Stimulated activated CD4-positive, alpha-beta T cell treated with anti-CD3 and anti-CD28 coated beads, TNF-alpha, amount 100 ng/mL, for 48 hours (primary cell): ENCODE measurements at regions not wholly inside any gene's neighbourhood (a gene's known extent, or its start where the extent isn't known, plus 50 kb on each side); places are given as distances from the start of the nearest gene placed in this dataset.

Experiments used
- DNase-seq, 3 donors: peaks; one replicate each; pipeline ENCODE4 v3.0.0-alpha.2; 2020; ENCODE audit warnings: low read depth in 3 of 3

DNA sequence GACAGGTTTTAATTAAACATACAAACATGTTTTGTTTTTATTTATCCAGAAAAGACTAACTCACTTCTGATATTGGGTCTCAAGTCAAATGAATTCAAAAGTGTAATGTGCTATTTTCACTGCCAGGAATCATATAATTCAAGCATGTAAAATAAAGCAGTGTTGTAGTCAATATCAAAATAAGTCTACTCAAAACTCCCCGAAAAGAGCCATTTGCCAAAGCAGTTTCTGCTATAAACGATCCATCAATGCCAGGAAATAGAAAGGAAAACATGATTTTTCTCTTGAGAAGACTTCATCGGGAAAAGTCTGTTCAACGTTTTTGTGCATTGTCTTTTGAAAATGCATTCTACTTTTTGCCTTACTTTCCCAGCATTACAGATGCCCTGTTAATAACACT, 633.3 kb downstream of the FAT4 start:
- no peak for DNase-seq

GRCh38 chr4:125951261-125951887, 636.6 kb downstream of the FAT4 start:
- no peak for DNase-seq

DNA sequence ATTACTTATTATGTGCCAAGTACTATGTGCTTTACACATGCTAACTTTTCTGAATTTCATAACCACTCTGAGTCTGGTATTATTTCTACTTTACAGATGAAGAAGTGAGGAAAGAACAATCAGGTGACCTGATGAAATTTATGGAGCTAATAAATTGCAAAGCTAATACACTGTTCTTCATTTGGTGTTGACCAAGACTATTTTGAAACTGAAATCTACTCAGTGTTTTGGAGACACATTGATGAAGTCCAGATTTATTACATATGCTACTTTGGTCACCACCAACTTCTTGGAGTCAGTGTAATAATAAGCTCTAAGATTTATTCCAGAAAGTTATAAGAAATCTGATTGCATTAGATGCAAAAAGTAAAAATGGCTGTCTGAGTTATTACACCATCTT, 637.9 kb downstream of the FAT4 start:
- DNase-seq = no peak

GRCh38 chr4:125956276-125956675, 641.5 kb downstream of the FAT4 start:
- no peak for DNase-seq

- no peak for DNase-seq
Observed at GRCh38 chr4:125958519-125958918, 643.8 kb downstream of the FAT4 start.

GRCh38 chr4:125961626-125962025, 646.9 kb downstream of the FAT4 start:
- DNase-seq = no peak

DNA sequence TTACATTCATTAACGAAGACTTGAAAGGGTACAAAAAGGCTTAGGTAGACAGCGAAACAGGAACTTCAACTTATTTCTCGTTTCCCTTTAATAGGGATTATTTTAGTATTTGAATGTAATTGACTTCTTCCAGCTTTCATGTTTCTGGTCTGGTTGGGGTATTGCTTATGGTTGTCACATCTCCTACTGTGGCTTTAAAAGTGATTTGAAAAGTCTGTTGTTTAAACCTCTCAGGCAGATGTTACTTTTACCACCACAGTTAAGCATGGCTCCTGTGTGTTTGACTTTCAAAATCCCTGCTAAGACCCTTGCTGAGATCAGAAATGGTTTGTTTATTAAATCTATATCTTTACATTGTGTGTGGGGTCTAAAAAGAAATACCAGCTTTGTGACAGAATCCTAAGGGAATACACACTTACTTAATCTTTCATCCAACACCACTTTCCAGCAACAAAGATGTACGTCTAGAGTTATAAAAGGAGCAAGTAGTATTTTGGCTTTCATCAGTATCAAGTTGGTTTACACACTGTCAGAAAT, 661.2 kb downstream of the FAT4 start:
- no peak for DNase-seq

DNA sequence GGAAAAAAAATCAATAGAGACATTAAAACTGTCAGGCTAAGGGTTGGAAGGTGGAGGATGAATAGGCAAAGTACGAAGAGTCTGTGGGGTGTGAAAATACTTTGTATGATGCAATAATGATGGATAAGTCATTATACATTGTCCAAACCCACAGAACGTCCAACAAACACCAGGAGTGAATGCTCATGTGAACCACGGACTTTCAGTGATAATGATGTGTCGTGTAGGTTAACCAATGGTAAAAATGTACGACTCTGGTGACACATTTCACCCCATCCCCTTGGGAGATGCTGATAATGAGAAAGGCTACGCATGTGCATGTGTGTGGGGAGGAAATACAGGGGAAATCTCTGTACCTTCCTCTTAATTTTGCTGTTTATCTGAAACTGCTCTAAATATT, 665.2 kb downstream of the FAT4 start:
- no peak for DNase-seq

- no peak for DNase-seq
Observed at GRCh38 chr4:125983168-125983567, 668.4 kb downstream of the FAT4 start.

- no peak for DNase-seq
Observed at GRCh38 chr4:125985856-125986255, 671.1 kb downstream of the FAT4 start.

- no peak for DNase-seq
Observed at GRCh38 chr4:125986307-125986706, 671.6 kb downstream of the FAT4 start.

DNA sequence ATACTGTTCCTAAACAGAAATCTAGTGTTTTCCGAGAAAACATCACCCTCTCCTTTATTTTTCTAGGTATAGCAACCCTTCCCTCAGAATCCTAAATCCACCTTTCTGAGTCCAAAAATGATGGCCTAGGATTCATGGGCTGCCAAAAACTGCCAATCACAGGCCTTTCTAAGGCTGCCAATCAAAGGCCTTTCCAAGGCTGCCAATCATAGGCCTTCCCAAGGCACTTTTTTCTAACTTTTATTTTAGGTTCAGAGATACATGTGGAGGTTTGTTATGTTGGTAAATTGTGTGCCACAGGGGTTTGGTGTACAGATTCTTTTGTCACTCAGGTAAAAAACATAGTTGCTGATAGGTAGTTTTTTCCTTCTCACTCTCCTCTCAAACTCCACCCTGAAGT, 673.7 kb downstream of the FAT4 start:
- no peak for DNase-seq

DNA sequence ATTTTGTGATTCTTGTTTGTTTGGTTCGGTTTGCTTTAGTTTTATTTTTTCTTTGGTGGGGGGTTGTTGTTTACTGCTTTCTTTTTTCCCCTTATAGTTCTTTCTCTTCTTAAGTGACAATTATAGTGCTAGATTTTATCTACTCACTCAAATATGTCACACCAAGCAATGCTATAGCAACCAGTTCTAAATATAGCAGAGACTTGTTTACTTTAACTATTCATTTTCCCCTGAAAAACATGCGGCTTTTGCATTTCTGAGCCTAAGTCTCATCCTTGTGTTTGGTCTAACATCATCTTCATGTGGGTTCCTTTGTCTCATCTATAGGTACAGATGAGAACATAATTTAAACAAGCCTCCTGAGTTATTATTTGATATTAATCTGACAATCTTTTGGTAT, 676.6 kb downstream of the FAT4 start:
- no peak for DNase-seq

DNA sequence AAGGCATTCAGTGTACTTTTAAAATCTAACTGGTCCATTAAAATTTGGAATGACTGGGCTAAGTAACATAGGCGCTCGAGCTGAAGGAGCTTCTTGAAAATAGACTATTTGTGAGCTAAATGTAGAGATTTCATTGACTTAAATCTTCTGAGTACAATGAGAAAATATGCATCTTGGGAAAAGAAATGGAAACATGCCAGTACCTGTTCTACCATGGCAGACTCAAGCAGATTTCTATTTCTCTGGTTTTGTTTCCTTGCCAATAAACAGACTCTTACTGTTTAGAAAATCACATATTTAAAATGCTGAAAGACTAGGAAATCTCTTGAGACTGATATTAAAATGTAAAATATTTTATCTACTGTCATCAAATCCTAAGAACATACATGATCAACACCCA, 678.1 kb downstream of the FAT4 start:
- DNase-seq = no peak

- DNase-seq = no peak
Observed at GRCh38 chr4:125994024-125994423, 679.3 kb downstream of the FAT4 start.

DNA sequence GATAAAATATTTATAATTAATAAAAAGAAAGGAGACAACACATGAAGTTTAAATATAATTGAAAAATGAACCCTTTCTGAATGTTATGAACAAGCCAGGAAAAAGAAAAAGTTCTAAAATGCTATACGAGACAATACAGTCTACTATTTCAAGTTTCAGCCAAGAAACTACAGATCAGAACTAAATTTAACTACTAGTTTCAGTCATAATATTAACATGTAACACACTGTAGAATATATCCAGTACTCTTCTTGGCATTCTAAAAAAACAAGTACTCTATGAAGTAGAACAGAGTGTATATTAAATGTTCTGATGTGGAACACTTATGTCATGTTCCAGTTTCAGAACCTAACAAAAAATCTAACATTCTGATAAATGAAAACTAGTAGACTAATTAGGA, 679.7 kb downstream of the FAT4 start:
- DNase-seq = no peak

GRCh38 chr4:126004941-126005340, 690.2 kb downstream of the FAT4 start:
- DNase-seq = no peak

GRCh38 chr4:126007142-126007541, 692.4 kb downstream of the FAT4 start:
- no peak for DNase-seq

DNA sequence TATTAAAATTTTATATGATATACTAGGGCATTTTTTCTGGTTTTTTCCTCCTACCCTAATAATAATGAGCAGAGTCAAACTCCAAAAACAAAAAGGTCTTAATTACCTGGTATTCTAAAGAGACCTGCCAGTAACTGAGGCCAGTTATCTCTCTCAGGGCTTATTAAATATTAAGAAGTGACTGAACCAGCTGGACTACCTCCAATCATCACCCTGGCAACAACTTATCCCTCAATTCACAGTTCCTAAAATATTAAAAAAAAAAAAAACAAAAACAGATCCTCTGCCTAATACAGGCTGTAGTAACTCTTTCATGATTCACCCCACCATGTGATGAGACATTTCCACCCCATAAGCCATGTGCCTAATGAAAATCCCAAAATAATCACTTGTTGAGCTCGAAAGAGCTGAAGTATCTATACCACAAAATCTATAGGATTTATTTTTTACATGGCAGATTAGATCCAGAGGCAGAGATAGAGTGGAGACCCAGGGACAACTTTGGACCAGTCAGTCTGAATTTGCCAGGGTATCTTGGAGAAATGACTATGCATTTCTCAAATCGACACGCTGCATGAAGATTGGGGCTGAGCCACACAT, 698.0 kb downstream of the FAT4 start:
- DNase-seq = no peak

DNA sequence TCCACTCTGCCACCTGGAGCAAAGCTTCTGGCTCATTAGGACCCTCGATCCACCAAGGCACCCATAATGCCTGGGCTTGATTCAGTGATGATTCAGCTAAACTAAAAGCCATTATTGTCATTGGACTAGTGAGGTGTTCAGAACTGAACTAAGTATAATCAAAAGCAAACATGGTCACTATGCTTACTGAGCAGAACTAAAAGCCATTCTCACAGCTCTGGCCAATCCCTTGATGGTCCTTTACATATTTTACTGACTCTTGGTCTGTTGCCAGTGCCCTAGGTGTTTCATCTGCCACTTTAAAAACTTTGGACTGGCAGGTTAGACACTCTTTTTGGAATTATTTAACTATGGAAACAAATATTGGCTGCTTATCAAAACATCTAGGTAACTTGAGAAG, 703.5 kb downstream of the FAT4 start:
- DNase-seq = no peak

GRCh38 chr4:126023896-126024295, 709.1 kb downstream of the FAT4 start:
- no peak for DNase-seq

GRCh38 chr4:126027601-126028000, 712.8 kb downstream of the FAT4 start:
- DNase-seq = no peak

- DNase-seq = no peak
Observed at GRCh38 chr4:126028876-126029275, 714.1 kb downstream of the FAT4 start.

- no peak for DNase-seq
Observed at GRCh38 chr4:126037231-126037630, 722.5 kb downstream of the FAT4 start.
